ENCODE measurements at regions not wholly inside any gene's neighbourhood (a gene's known extent, or its start where the extent isn't known, plus 50 kb on each side); places are given as distances from the start of the nearest gene placed in this dataset.

DNA sequence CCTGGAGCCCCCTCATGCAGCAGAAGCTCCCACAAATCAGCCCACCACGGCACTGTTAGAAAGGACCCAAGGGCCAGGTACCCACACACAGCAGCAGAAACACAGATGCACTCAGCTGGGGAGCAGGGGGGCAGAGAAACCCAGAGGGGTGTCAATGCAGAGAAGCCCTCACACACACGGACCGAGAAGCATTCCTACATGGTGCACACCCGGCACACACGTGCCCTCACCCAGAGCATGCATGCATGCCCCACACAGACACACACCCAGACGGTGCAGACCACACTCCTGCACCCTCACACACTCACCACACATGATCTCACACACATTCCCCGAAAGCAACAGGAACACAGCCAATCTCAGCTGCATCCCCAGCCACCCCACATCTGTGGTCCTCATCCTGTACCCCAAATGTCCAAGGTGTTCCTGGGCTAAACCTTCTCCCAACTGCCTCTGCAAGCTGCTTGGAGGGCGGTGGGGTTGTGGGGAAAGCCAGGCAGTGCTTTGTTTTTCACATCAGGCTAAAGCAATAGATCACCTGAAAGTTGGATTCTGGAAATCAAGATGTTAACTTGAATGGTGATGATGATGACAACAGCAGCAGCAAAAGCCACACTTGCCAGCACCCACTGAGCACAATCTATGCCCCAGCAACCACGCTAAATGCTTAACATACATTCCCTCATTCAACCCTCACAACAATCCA is 102.3 kb downstream of the ZFP36L2 start:
- Histone ChIP-seq H3K9me1 (replicated peaks; ENCODE audit: control insufficient read depth, extremely low read depth, insufficient read depth, low read length) (no peaks in the 10 kb centered on the region), H3K4me3 (replicated peaks in 1 of 3; ENCODE audit: insufficient read depth in 1 of 3, low read depth in 1 of 3, low read length in 3 of 3) (no peak overlapping the region), H3K9me3 (replicated peaks; ENCODE audit: control insufficient read depth, insufficient read depth, low read length) (no peaks in the 10 kb centered on the region), H3K4me2 (ENCODE audit: insufficient read depth, low read length) (no peak overlapping the region), H3K36me3 (ENCODE audit: control insufficient read depth in 2 of 2, extremely low read depth in 1 of 2, insufficient read depth in 2 of 2, low read length in 2 of 2) (no peaks in the 10 kb centered on the region), H3K4me1 (ENCODE audit: control insufficient read depth, extremely low read depth, insufficient read depth, low read length) (no peaks in the 10 kb centered on the region), H3K27ac (ENCODE audit: insufficient read depth, low read depth, low read length) (no peak overlapping the region), H3K9ac (replicated peaks; ENCODE audit: extremely low read depth, insufficient read depth, low read length) (no peak overlapping the region), H3K27me3 (ENCODE audit: control insufficient read depth in 2 of 2, insufficient read depth in 2 of 2, low read length in 2 of 2) (no peaks in the 10 kb centered on the region), H3K79me2 (ENCODE audit: control insufficient read depth, insufficient read depth, low read length) (no peaks in the 10 kb centered on the region), H2AFZ (ENCODE audit: low read depth, low read length) (no peak overlapping the region), H4K20me1 (replicated peaks; ENCODE audit: control insufficient read depth, extremely low read depth, insufficient read depth, low read length) (no peaks in the 10 kb centered on the region)
- dilution Hi-C loops (cut with MboI; ENCODE audit: extremely low pct_ligation_motif_present, low sequenced_read_pairs) (no loop called here), intact Hi-C loops (cut with micrococcal nuclease) (no loop called here)
- TF ChIP-seq GATA2 (IDR thresholded peaks at IDR 0.05; ENCODE audit: insufficient read depth, insufficient read length, low read depth, low read length) (no peak), POLR2A (IDR thresholded peaks at IDR 0.05; ENCODE audit: low read depth, low read length) (no peak), MYC (IDR thresholded peaks at IDR 0.05; ENCODE audit: low read depth, low read length) (no peak), EZH2 (IDR thresholded peaks at IDR 0.05; ENCODE audit: borderline replicate concordance, low read depth, low read length, severe bottlenecking) (no peak), FOS (IDR thresholded peaks at IDR 0.05; ENCODE audit: borderline replicate concordance, insufficient read depth, low read length) (no peak), JUN (IDR thresholded peaks at IDR 0.05; ENCODE audit: borderline replicate concordance, insufficient read depth, insufficient read length, low read depth) (no peak), POLR2AphosphoS5 (IDR thresholded peaks at IDR 0.05; ENCODE audit: insufficient read depth, low read depth, low read length) (no peak)
- TF ChIP-seq, protein P1, sequence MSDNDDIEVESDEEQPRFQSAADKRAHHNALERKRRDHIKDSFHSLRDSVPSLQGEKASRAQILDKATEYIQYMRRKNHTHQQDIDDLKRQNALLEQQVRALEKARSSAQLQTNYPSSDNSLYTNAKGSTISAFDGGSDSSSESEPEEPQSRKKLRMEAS (IDR thresholded peaks at IDR 0.05; ENCODE audit: insufficient read depth, insufficient read length), result no peak
- TF ChIP-seq, protein P2, sequence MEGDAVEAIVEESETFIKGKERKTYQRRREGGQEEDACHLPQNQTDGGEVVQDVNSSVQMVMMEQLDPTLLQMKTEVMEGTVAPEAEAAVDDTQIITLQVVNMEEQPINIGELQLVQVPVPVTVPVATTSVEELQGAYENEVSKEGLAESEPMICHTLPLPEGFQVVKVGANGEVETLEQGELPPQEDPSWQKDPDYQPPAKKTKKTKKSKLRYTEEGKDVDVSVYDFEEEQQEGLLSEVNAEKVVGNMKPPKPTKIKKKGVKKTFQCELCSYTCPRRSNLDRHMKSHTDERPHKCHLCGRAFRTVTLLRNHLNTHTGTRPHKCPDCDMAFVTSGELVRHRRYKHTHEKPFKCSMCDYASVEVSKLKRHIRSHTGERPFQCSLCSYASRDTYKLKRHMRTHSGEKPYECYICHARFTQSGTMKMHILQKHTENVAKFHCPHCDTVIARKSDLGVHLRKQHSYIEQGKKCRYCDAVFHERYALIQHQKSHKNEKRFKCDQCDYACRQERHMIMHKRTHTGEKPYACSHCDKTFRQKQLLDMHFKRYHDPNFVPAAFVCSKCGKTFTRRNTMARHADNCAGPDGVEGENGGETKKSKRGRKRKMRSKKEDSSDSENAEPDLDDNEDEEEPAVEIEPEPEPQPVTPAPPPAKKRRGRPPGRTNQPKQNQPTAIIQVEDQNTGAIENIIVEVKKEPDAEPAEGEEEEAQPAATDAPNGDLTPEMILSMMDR (IDR thresholded peaks at IDR 0.05; ENCODE audit: extremely low read depth in 1 of 2, insufficient read depth in 1 of 2, low read depth in 1 of 2, low read length in 2 of 2), result no peak
- BruUV-seq (replicated peaks), result no TSS peak
- ChIA-PET POLR2A (no interaction called here), CTCF (no interaction called here)
- FAIRE-seq (no peak), DNase-seq (ENCODE audit: low read depth, low spot score) (no peak)

Data from endothelial cell of umbilical vein (primary cell).